Retinal pigment epithelial cell (primary cell): ENCODE measurements at regions not wholly inside any gene's neighbourhood (a gene's known extent, or its start where the extent isn't known, plus 50 kb on each side); places are given as distances from the start of the nearest gene placed in this dataset.

Source experiments
- DNase-seq: peaks from one replicate; pipeline ENCODE4 v3.0.0-alpha.2; 2010; ENCODE audit warnings: low read depth
- H3K4me3 ChIP-seq: 2 replicates; pipeline ENCODE4 v1.5.1; 2011; ENCODE audit warnings: mild to moderate bottlenecking, low read length, control low read depth, moderate library complexity
- TF ChIP-seq, protein P1 (sequence below): conservative IDR thresholded peaks from 2 replicates; pipeline ENCODE4 v1.5.1; 2011; ENCODE audit warnings: low read depth, low read length, control low read depth, inconsistent platforms

- H3K4me3 ChIP-seq, result no peak overlapping the region
- no peak for DNase-seq
- TF ChIP-seq, protein P1, sequence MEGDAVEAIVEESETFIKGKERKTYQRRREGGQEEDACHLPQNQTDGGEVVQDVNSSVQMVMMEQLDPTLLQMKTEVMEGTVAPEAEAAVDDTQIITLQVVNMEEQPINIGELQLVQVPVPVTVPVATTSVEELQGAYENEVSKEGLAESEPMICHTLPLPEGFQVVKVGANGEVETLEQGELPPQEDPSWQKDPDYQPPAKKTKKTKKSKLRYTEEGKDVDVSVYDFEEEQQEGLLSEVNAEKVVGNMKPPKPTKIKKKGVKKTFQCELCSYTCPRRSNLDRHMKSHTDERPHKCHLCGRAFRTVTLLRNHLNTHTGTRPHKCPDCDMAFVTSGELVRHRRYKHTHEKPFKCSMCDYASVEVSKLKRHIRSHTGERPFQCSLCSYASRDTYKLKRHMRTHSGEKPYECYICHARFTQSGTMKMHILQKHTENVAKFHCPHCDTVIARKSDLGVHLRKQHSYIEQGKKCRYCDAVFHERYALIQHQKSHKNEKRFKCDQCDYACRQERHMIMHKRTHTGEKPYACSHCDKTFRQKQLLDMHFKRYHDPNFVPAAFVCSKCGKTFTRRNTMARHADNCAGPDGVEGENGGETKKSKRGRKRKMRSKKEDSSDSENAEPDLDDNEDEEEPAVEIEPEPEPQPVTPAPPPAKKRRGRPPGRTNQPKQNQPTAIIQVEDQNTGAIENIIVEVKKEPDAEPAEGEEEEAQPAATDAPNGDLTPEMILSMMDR, result no peak
Observed at GRCh38 chr18:26745288-26746181, 120.0 kb downstream of the AQP4 start.

DNA sequence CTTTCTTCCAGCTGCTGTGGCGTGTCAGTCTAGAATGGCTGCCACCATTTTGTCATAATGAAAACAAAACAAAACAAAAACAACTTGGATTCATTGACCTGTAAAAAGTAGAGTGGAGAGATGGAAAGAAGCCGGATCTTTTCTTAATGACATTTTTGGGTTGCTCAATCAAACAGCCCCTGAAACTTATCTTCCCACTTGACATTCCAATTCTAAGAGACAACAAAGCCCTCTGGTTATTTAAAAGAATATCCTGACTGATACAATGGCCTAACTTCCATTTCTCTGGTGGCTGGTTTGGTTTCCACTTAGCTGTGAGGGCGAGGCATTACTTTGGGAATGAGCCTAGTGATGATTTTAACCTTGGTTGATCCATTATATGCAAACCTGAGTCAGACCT, 123.7 kb downstream of the AQP4 start:
- no peak for DNase-seq
- no peak overlapping the region for H3K4me3 ChIP-seq
- TF ChIP-seq, protein P1, result no peak

- TF ChIP-seq, protein P1, result no peak
- no peak for DNase-seq
- H3K4me3 ChIP-seq, result no peak overlapping the region
Observed at GRCh38 chr18:26741048-26741447, 124.5 kb downstream of the AQP4 start.

DNA sequence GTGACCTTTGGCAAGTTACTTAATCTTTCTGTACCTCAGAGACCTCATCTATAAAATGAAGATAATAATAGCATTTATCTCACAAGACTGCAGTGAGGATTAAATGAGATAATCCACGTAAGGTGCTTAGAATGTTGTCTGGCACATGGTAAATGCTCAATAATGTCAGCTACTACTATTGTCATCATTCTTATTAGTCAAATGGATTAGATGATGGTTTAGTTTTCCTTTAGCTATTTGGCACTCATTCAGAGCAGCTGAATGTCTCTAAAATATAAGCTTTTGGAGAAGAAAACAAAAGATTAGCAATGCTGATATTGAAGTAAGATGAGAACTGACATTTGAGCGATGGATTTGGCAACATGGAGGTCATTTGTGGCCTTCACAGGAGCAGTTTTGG, 125.1 kb downstream of the AQP4 start:
- no peak overlapping the region for H3K4me3 ChIP-seq
- DNase-seq, result no peak
- TF ChIP-seq, protein P1, result no peak

GRCh38 chr18:26738706-26739105, 126.8 kb downstream of the AQP4 start:
- DNase-seq, result no peak
- no peak overlapping the region for H3K4me3 ChIP-seq
- TF ChIP-seq, protein P1, result no peak

DNA sequence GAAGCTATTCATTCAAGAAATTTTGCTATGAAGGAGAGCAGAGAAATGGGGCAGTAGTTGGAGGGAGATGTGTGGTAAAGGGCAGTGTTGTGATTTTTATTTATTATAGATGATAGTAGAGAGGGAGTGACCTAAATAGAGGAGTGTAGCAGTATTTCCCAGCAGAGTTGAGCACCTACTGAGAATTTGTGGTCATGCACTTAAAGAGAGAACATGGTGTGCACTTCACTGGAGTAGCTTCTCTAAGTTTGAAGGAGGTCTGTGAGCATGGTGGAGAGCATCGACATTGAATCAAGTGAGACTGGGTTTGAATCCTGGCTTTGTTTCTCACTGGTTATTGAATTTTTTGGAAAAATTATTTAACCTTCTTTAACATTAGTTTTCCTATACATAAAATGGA, 129.2 kb downstream of the AQP4 start:
- no peak overlapping the region for H3K4me3 ChIP-seq
- no peak for DNase-seq
- TF ChIP-seq, protein P1, result no peak

DNA sequence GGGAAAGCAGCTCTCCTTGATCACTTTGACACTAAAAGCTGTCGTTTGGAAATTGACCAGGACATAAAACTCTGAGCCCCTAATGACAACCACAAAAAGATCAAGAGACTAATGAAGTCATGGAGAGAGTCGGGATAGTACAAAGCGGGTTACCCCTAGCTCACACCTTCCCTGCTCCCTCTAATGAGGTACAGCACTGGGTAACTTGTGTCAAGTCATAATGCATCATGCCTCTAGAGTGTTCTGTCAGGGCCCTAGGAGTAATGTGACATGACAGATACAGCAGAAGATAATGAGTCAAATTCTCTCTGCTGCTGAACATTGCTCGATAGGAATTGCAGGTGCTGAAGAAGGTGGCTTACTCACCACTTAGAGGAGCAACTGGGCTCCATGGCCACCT, 130.7 kb downstream of the AQP4 start:
- no peak for DNase-seq
- TF ChIP-seq, protein P1, result no peak
- no peak overlapping the region for H3K4me3 ChIP-seq
